HepG2 (cell line): ENCODE measurements at regions not wholly inside any gene's neighbourhood (a gene's known extent, or its start where the extent isn't known, plus 50 kb on each side); places are given as distances from the start of the nearest gene placed in this dataset.

ENCODE experiments used
- ATAC-seq: fragments of 200-7000 bp; cut with Tn5 transposase; 3 replicates; pipeline ENCODE4 v1.9.1; 2020; ENCODE audit warnings: mild to moderate bottlenecking, moderate library complexity
- BruUV-seq: library from RNA; stranded (reverse); fragments of 400-500 nt; replicated peaks from 2 replicates; lab custom pipeline; 2021; lab: Mats Ljungman, UMichigan
- CTCF ChIA-PET: fragments of 300-600 bp; formaldehyde crosslinking; extraction: SDS; loops from one replicate; lab custom pipeline; 2021; ENCODE audit warnings: low total read pairs, inconsistent platforms, low intra/inter-chr PET ratio; lab: Yijun Ruan, JAX
- POLR2A ChIA-PET: fragments of 350-600 bp; sonication (Branson Sonifier 250); formaldehyde crosslinking; loops from one replicate; lab custom pipeline; 2020; ENCODE audit warnings: antibody characterized with exemption, inconsistent platforms; lab: Yijun Ruan, JAX
- DNase-seq: peaks from one replicate; pipeline ENCODE4 v3.0.0-alpha.2; 2015; ENCODE audit warnings: low spot score
- FAIRE-seq: peaks from 3 replicates; lab custom pipeline; 2011; peaks lifted over from hg19 to GRCh38; lab: Jason Lieb, UNC
- H2AFZ ChIP-seq: one replicate; pipeline ENCODE4 v1.6.1; 2011; ENCODE audit warnings: low read length, inconsistent platforms
- H3K27ac ChIP-seq: fragments of 300-600 bp; 3 replicates; pipeline ENCODE4 v1.8.0; 2011; ENCODE audit warnings: mixed run types, mild to moderate bottlenecking, mixed read lengths, low read length, inconsistent platforms; ENCODE audit not compliant: insufficient read depth; ENCODE audit errors: extremely low read length
- H3K27me3 ChIP-seq, 2 experiments: fragments of 200-600 bp in 1 of 2; 2 replicates in 1 of 2; 3 replicates in 1 of 2; pipeline versions ENCODE4 v1.6.0 to v1.8.0; 2011; ENCODE audit warnings: low read length in 2 of 2, mild to moderate bottlenecking in 2 of 2, moderate library complexity in 2 of 2, inconsistent platforms in 1 of 2; ENCODE audit not compliant: insufficient read depth in 2 of 2, control insufficient read depth in 1 of 2
- H3K36me3 ChIP-seq, 2 experiments: fragments of 200-600 bp in 1 of 2; replicated peaks in 1 of 2; 2 replicates in 1 of 2; 3 replicates in 1 of 2; pipeline versions ENCODE4 v1.5.1 to v1.8.0; 2011; ENCODE audit warnings: low read length in 2 of 2, inconsistent platforms in 1 of 2; ENCODE audit not compliant: insufficient read depth in 2 of 2, control insufficient read depth in 1 of 2
- H3K4me1 ChIP-seq: 2 replicates; pipeline ENCODE4 v1.5.1; 2012; ENCODE audit warnings: low read length, inconsistent platforms; ENCODE audit not compliant: insufficient read depth
- H3K4me2 ChIP-seq: 2 replicates; pipeline ENCODE4 v1.6.0; 2011; ENCODE audit warnings: low read depth, low read length, inconsistent platforms
- H3K4me3 ChIP-seq, 3 experiments: fragments of 200-600 bp in 1 of 3; sonication (generic), shearing (Covaris generic) in 1 of 3; replicated peaks in 1 of 3; 2 replicates each; pipeline ENCODE4 v1.5.1; 2011 to 2016; ENCODE audit warnings: low read length in 3 of 3, inconsistent platforms in 2 of 3, low read depth in 2 of 3, mild to moderate bottlenecking in 2 of 3, control low read depth in 1 of 3, mixed read lengths in 1 of 3; ENCODE audit not compliant: insufficient read depth in 1 of 3
- H3K79me2 ChIP-seq: one replicate; pipeline ENCODE4 v1.6.1; 2011; ENCODE audit warnings: low read length, inconsistent platforms; ENCODE audit not compliant: insufficient read depth
- H3K9ac ChIP-seq: 2 replicates; pipeline ENCODE4 v1.6.0; 2011; ENCODE audit warnings: mild to moderate bottlenecking, low read depth, low read length, inconsistent platforms; ENCODE audit not compliant: insufficient read depth
- H3K9me3 ChIP-seq: 2 replicates; pipeline ENCODE4 v1.5.1; 2012; ENCODE audit warnings: mild to moderate bottlenecking, low read length
- H4K20me1 ChIP-seq: 2 replicates; pipeline ENCODE4 v1.6.0; 2011; ENCODE audit warnings: inconsistent platforms, mild to moderate bottlenecking, low read length, moderate library complexity; ENCODE audit not compliant: insufficient read depth
- TCF7 ChIP-seq: sonication (generic); IDR thresholded peaks from 2 replicates; pipeline ENCODE4 v1.6.1; 2016; ENCODE audit warnings: antibody characterized with exemption, low read depth
- ZNF335 ChIP-seq: sonication (generic); formaldehyde crosslinking; IDR thresholded peaks from 2 replicates; pipeline ENCODE4 v1.4.0; 2020; ENCODE audit warnings: missing genetic modification reagents
- WGBS: methylation state at CpG from one replicate; pipeline ENCODE4 v1.1.6; 2017; ENCODE audit warnings: low lambda C conversion rate; 5-methylcytosine and 5-hydroxymethylcytosine counted together
- in situ Hi-C: cut with HindIII; loops from 2 replicates; pipeline ENCODE4 v1.10.0; 2017; ENCODE audit warnings: low pct_unique_long_range_greater_than_20kb; ENCODE audit not compliant: extremely low pct_ligation_motif_present
- intact Hi-C: fragments of 100-400 bp; cut with micrococcal nuclease; formaldehyde crosslinking; loops from one replicate; pipeline ENCODE4 v1.10.0; 2022; ENCODE audit not compliant: unreplicated experiment
- TF ChIP-seq, protein P1 (sequence below): sonication (generic); formaldehyde crosslinking; IDR thresholded peaks from 2 replicates; pipeline ENCODE4 v1.4.0; 2020; ENCODE audit warnings: missing genetic modification reagents, borderline replicate concordance

DNA sequence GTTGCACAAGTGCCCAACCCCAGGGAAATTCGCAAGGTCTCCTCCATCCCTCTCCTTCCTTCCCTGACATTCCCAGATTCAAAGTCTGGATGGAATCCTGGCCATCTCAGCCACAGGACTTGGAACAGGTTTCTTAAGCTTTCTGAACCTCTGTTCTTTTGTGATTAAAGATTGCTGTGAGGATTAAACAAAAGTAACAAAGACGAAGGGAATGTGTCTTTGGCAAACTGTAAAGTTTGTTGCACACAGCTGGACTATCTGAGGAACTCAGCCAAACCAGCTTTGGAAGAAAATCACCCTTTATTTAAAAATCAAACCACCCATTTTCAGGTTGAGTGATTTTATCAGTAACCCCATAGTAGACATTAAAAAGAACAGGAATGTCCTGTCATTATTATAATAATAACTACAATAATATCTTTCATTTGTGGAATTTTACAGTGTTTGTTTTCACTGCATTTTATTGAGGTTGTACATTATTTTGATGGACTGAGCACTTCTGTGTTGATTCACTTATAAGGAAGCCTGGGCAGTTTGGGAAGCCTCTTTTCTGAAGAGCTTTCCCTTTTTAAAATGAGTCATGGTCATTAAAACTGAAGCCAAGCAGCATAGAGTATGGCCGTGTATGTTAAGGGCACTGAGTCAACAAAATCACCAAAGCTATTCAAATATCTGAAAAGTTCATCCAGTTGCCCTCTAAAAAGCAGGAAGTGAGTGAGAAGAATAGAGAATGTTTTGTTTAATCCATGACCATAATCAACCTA lies 310.2 kb downstream of the AGTPBP1 start:
- Histone ChIP-seq H3K36me3 (no peaks in the 10 kb centered on the region), H3K27me3 (peaks cover 2 to 33% of the 10 kb centered on the region in 2 experiments; a peak in 2 of 5 replicates), H3K9ac (no peak overlapping the region), H2AFZ (no peak overlapping the region), H3K27ac (no peak overlapping the region), H3K4me1 (no peaks in the 10 kb centered on the region), H3K9me3 (no peaks in the 10 kb centered on the region), H4K20me1 (no peaks in the 10 kb centered on the region), H3K79me2 (no peaks in the 10 kb centered on the region), H3K4me3 (no peak overlapping the region), H3K4me2 (no peak overlapping the region)
- WGBS = 0% methylated on average over 3 of the region's 3 CpGs
- DNase-seq (no peak), FAIRE-seq (no peak), ATAC-seq (no peak)
- CTCF ChIA-PET = no interaction called here
- intact Hi-C loops = no loop called here
- POLR2A ChIA-PET = no interaction called here
- BruUV-seq = no TSS peak
- no peak for TF ChIP-seq ZNF335 (CRISPR knock-in tag)
- TF ChIP-seq, protein P1, sequence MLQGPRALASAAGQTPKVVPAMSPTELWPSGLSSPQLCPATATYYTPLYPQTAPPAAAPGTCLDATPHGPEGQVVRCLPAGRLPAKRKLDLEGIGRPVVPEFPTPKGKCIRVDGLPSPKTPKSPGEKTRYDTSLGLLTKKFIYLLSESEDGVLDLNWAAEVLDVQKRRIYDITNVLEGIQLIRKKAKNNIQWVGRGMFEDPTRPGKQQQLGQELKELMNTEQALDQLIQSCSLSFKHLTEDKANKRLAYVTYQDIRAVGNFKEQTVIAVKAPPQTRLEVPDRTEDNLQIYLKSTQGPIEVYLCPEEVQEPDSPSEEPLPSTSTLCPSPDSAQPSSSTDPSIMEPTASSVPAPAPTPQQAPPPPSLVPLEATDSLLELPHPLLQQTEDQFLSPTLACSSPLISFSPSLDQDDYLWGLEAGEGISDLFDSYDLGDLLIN (CRISPR knock-in tag) = no peak
- in situ Hi-C loops = no loop called here

DNA sequence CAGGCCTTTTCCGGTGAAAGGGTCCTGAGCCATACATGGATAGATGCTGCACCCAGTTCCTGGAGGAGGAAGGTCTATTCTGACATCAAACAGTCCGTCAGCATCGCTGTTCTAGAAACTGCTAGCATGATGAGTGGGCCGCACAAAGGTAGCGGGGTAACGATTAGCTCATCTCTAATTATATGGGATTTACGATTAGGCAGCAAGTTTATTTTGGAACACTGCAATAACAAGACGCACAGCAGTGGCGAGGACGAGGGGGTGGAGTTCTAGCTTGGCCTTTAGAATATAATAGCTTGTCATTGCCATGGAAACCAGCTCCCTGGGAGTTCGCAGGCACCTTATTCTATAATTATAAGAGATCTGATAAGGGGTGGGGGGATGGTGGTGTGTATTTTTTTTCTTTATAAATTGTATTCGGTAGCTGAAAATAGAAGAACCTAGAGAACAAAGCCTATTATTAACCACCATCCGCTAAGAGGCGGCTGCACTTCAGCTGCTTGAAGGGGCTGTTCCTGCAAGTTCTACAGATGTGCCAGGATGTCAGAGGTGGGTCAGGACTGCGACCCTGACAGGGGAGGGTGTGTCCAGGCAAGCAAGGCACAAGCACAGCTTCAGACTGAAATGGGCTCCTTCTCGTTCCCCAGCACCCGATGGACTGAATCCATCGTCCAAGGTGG lies 311.0 kb downstream of the AGTPBP1 start:
- no peaks in the 10 kb centered on the region for H3K36me3 ChIP-seq
- H3K27ac ChIP-seq = no peak overlapping the region
- no peak overlapping the region for H3K9ac ChIP-seq
- TF ChIP-seq TCF7 = no peak
- no peaks in the 10 kb centered on the region for H3K4me1 ChIP-seq
- ATAC-seq = no peak
- intact Hi-C loops (no loop called here), in situ Hi-C loops (no loop called here)
- no peak overlapping the region for H2AFZ ChIP-seq
- no TSS peak for BruUV-seq
- no peaks in the 10 kb centered on the region for H4K20me1 ChIP-seq
- H3K4me3 ChIP-seq = no peak overlapping the region
- POLR2A ChIA-PET = no interaction called here
- H3K79me2 ChIP-seq = no peaks in the 10 kb centered on the region
- no peak for DNase-seq
- H3K9me3 ChIP-seq = no peaks in the 10 kb centered on the region
- CTCF ChIA-PET = no interaction called here
- WGBS = 34% methylated on average over 11 of the region's 18 CpGs
- FAIRE-seq = no peak
- H3K4me2 ChIP-seq = no peak overlapping the region
- H3K27me3 ChIP-seq = peaks cover 2 to 33% of the 10 kb centered on the region in 2 experiments; a peak in 2 of 5 replicates
